Stimulated activated CD4-positive, alpha-beta T cell treated with anti-CD3 and anti-CD28 coated beads, Interleukin-15, amount 100 ng/mL, for 1 hour (primary cell): ENCODE measurements at regions not wholly inside any gene's neighbourhood (a gene's known extent, or its start where the extent isn't known, plus 50 kb on each side); places are given as distances from the start of the nearest gene placed in this dataset.

Experiments used
- DNase-seq, 2 donors: peaks; one replicate each; pipeline ENCODE4 v3.0.0-alpha.2; 2020; ENCODE audit warnings: low read depth in 1 of 2, low spot score in 1 of 2

DNA sequence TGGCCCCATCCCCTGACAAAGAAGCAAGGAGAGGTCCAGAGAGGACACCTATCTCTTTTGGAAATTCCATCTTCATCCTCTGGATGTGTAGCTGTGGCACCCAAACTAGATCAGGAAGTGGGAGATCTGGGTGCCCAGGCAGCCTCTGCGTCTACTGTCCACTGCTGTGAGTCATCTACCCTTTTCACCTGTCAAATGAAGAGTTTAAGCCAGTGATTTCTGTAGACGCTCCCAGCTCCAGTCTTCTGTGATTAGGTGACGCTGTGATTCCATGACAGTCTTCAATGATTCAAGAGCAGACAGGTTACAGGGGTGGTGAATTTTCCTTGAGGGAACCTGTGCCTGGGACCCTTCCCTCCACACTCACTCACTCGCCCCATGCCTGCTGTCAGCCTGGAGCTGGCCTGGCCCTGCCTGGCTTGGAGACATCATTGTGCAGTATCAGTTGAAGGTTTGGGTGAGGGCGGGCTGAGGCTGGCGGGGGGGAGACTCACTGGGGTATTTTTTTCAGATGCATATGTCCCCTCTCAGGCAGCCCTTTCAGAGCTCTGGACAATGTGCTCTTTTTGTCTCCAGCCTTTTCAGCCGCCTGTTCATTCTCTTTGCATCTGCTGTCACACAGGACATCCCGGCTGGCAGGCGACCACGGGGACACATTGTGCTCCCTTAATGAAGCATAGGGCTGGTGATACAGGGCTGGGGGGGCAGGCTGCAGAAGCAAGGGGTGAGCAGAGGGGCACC lies 56.8 kb upstream of the PARP11 start:
- no peak for DNase-seq

- no peak for DNase-seq
Observed at GRCh38 chr12:3928538-3929184, 55.5 kb upstream of the PARP11 start.

GRCh38 chr12:3925621-3926020 lies 52.4 kb upstream of the PARP11 start:
- no peak for DNase-seq

DNA sequence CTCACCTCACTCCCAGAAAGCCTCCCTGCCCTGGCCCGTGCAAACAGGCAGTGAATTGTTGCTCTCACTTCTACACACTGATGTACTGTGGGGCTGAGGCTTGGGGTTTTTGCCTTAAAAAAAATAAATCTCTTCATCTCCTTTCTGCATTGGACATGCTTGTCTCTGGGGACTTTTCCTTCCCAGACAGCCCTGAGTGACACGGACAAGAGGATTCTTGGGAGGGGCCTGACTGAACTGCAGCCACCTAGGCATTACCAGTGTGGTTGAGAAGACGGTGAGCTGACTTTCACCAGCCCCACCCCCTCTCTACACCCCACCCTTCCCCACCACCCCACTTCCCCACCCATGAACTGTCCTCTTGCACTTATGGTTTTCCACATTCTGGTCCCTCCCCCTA lies 51.6 kb upstream of the PARP11 start:
- DNase-seq = no peak

DNA sequence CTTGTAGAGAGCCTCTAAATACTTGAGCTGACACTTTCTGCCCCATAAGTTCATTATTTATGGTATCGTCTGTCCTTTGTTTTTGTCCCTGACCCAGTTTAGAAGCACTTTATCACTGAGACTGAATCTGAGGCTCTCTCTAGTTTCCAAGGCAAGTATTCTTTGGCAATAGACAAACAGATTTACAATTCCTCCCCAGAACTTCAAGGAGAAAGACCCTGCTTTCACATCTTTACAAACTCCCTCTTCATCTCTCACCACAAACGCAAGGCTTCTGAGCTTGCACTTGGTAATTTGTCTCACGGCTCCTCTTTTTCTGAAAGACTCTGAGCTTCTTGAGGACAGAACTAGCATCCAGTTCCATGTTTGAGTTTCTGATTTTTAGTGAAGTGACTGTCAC lies 49.8 kb upstream of the PARP11 start:
- no peak for DNase-seq
